ENCODE measurements at regions not wholly inside any gene's neighbourhood (a gene's known extent, or its start where the extent isn't known, plus 50 kb on each side); places are given as distances from the start of the nearest gene placed in this dataset.

- no peak for TF ChIP-seq POLR2A (IDR thresholded peaks at IDR 0.05; ENCODE audit: low read length)
- TF ChIP-seq CTCF (IDR thresholded peaks at IDR 0.05) = no peak
- TF ChIP-seq REST (IDR thresholded peaks at IDR 0.05) = no peak
- no peak for TF ChIP-seq ESRRA (IDR thresholded peaks at IDR 0.05; ENCODE audit: borderline replicate concordance, low read length)
- TF ChIP-seq MAX (IDR thresholded peaks at IDR 0.05) = no peak
These were observed 513.4 kb upstream of the GRM3 start for GRCh38 chr7:86130268-86130667.

Measured in A549 (cell line).